ENCODE measurements at regions not wholly inside any gene's neighbourhood (a gene's known extent, or its start where the extent isn't known, plus 50 kb on each side); places are given as distances from the start of the nearest gene placed in this dataset.

DNA sequence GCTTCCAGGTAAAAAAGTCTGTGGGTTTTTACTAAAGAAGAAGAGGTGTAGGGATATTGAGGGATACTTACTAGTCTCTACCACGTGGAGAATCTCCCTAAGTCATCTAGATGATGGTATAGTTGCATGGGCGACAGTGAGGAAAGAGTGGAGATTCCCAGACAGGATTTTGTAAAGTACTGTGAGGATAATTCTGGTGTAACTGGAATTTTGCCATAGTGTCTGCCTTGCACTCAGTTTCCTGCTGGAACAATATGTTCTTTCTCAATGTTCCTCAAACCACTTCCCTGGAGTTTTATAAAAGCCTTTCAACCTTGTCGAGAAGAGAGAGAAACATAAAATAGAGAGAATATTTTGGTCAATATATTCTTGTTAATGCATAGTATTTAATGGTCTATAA is 95.1 kb upstream of the WLS start:
- POLR2A ChIA-PET, result no interaction called here
- H3K27me3 Mint-ChIP-seq, result no peaks in the 10 kb centered on the region
- H3K9me3 Mint-ChIP-seq, result no peaks in the 10 kb centered on the region
- CTCF ChIA-PET, result no interaction called here
- no peak overlapping the region for H3K27ac Mint-ChIP-seq
- no peaks in the 10 kb centered on the region for H3K36me3 Mint-ChIP-seq (ENCODE audit: low read depth)
- DNase-seq, result no peak
- H3K4me1 Mint-ChIP-seq, result no peaks in the 10 kb centered on the region
- H3K4me3 Mint-ChIP-seq, result no peak overlapping the region

DNA sequence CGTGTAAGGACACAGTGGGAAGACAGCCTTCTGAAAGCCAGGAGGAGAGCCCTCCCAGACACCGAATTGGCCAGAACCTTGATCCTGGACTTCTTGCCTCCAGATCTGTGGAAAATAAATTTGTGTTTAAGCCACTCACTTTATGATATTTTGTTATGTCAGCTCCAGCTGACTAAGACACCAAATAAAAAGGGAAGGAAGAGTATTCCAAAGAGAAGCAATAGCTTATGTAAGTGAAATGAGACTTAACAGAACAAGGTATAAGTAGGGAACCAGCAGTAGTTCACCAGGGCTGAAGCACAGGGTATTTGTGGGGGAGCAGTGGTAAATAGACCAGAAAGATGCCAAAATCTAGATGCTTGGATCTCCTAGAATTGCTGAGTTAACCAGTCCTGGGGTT is 94.2 kb upstream of the WLS start:
- H3K9me3 Mint-ChIP-seq, result no peaks in the 10 kb centered on the region
- CTCF ChIA-PET, result no interaction called here
- H3K36me3 Mint-ChIP-seq (ENCODE audit: low read depth), result no peaks in the 10 kb centered on the region
- H3K4me3 Mint-ChIP-seq, result no peak overlapping the region
- H3K27me3 Mint-ChIP-seq, result no peaks in the 10 kb centered on the region
- DNase-seq, result no peak
- H3K4me1 Mint-ChIP-seq, result no peaks in the 10 kb centered on the region
- POLR2A ChIA-PET, result no interaction called here
- no peak overlapping the region for H3K27ac Mint-ChIP-seq

DNA sequence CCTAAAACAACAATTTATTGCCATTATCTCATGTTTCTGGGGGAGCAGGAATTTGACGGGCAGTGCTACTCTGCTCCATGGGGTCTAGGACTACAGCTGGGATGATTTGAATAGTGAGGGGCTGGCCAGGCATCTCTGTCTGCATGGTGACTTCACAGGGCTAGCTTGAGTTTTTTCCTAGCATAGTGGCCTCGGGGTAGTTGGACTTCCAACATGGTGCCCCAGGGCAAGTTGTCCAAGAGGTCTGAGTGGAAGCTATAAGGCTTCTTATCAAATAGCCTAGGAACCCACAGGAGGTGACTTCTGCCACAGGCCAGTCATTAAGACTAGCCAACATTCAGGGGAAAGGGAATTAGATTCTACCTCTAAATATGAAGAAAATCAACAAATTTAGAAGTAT is 92.0 kb upstream of the WLS start:
- Mint-ChIP-seq H3K27ac (no peak overlapping the region), H3K27me3 (no peaks in the 10 kb centered on the region), H3K4me1 (no peaks in the 10 kb centered on the region), H3K9me3 (no peaks in the 10 kb centered on the region), H3K4me3 (no peak overlapping the region), H3K36me3 (ENCODE audit: low read depth) (no peaks in the 10 kb centered on the region)
- POLR2A ChIA-PET, result no interaction called here
- CTCF ChIA-PET, result interaction anchor here (1.0 kb wide), 1 partner anchor 208 kb away, joined by 3 read pairs; no protein-coding TSS in a partner anchor
- DNase-seq, result no peak

DNA sequence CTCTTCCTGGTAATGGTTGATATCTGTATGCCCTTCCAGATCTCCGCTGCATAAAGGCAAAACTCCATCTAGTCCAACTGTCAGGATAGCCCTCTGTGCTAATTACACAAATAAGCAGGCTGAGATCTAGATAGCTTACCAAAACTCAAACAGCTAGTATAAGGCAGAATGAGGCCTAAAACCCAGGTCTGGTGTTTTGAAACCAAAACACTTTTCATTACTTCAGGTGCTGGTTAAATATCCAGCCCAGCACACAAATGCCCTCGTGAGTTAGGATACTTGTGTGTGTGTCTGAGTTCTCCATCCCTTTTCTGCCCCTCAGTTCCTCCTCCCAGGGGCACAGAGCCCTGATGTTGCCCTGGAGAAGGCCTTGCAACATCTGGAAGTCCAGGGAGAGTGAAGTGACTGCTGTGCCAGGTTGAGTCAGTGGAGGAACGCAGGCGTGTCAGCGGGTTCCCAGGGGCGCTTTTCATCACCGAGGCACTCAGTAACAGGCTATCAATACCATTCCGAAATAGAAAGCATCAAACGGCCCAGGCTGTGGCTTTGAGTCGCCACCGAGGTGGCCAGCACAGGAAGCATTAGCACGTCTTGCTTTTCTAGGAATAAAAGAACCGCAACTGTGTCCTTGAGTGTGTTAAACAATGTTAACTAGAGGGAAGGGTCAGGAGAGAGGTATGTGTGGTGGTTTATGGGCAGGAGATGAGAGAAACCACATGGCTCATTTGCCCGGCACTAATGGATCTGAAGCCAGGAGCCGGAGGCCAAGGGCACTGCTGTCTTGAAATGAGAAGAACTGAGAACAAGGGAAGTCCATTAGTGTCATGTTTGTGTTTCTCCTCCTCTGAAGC is 90.7 kb upstream of the WLS start:
- Mint-ChIP-seq H3K9me3 (no peaks in the 10 kb centered on the region), H3K27ac (no peak overlapping the region), H3K36me3 (ENCODE audit: low read depth) (no peaks in the 10 kb centered on the region), H3K4me3 (no peak overlapping the region), H3K4me1 (no peaks in the 10 kb centered on the region), H3K27me3 (no peaks in the 10 kb centered on the region)
- no peak for DNase-seq
- ChIA-PET CTCF (no interaction called here), POLR2A (no interaction called here)

DNA sequence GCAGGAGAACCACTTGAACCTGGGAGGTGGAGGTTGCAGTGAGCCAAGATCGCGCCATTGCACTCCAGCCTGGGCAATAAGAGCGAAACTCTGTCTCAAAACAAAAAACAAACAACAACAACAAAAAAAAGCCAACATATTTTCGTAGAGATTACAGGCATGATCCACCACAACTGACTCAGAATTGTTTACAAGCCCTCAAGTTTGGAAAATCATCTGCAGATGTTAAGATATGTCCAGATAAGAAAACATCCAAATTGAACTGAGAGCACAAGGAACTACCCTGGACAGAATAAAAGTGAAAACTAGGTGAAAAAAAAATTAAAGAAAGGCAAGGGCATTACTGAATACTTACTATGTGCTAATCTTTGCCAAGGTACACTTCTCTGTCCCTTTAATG is 89.8 kb upstream of the WLS start:
- DNase-seq, result no peak
- Mint-ChIP-seq H3K4me1 (no peaks in the 10 kb centered on the region), H3K4me3 (no peak overlapping the region), H3K27ac (no peak overlapping the region), H3K27me3 (no peaks in the 10 kb centered on the region), H3K36me3 (ENCODE audit: low read depth) (no peaks in the 10 kb centered on the region), H3K9me3 (no peaks in the 10 kb centered on the region)
- ChIA-PET POLR2A (no interaction called here), CTCF (no interaction called here)

DNA sequence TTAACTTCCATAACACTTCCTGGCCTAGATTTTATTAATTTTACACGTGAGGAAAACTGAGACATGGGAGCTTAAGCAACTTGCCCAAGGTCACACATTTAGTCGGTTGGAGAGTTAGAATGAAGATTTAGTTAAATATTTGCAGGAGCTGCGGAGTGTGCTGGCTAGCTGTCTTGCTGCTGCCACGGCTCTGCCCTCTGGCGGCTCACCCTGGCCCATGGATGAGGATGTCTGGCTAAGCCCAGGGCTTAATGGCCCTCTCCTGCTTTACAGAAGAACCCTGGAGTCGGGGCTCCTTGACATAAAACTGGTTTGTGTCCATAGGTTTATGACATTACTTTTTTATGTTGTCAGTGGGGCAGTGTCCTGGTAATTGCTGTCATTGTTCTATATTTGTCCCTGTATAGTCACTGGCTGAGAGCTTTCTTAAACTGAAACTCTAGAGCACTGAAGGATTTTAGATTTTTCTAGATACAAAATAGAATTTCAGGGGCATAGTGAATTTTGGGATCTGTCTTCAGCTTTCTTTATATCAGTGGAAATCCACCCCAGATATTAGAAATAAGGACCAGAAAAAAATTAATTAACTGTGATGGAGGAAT is 88.9 kb upstream of the WLS start:
- Mint-ChIP-seq H3K4me3 (no peak overlapping the region), H3K4me1 (no peaks in the 10 kb centered on the region), H3K36me3 (ENCODE audit: low read depth) (no peaks in the 10 kb centered on the region), H3K27me3 (no peaks in the 10 kb centered on the region), H3K9me3 (no peaks in the 10 kb centered on the region), H3K27ac (no peak overlapping the region)
- CTCF ChIA-PET, result interaction anchor here (0.7 kb wide), 1 partner anchor 147 kb away, joined by 3 read pairs; no protein-coding TSS in a partner anchor
- POLR2A ChIA-PET, result interaction anchor here (0.6 kb wide), 1 partner anchor 797 kb away, joined by 3 read pairs; no protein-coding TSS in a partner anchor
- DNase-seq, result no peak

DNA sequence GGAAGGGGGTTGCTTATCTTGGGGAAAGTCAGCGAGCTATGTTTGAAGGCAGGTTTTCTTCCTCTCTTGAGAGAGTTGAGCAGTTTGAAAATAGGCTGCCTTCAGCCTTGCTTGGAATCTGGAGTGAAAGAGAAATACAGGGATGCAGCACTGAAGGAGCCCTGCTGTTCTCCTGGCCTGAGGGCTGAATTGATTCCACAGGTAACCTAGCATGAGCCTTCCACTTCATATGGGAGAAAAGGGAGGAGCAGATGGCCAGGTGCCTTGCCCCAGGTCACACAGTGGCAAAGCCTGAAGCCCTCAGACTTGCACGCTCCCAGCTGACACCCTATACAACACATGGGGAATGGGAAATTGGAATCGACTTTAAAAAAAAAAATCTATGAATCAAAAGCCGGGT is 88.0 kb upstream of the WLS start:
- no peak for DNase-seq
- Mint-ChIP-seq H3K36me3 (ENCODE audit: low read depth) (no peaks in the 10 kb centered on the region), H3K4me3 (no peak overlapping the region), H3K4me1 (no peaks in the 10 kb centered on the region), H3K9me3 (no peaks in the 10 kb centered on the region), H3K27ac (no peak overlapping the region), H3K27me3 (no peaks in the 10 kb centered on the region)
- POLR2A ChIA-PET, result interaction anchor here (0.6 kb wide), 1 partner anchor 796 kb away, joined by 3 read pairs; no protein-coding TSS in a partner anchor
- CTCF ChIA-PET, result no interaction called here

DNA sequence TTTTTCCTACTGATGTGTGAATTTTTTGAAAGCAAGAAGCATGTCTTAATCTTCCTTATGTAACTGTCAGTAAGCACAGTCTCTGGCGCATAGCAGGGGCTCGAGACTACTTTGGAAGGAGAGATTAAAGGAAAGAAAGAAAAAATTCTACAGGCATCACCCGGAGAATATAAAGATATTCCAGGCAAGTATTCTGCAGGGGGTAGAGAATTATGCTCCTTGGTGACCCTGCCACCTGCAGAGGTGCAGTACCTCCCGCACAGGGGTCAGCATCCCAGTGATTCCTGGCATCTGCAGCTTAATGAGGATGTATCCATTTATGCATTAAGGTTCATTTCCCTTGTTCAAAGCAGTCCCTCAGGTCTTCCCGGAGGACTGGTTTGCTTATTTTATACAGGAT is 87.6 kb upstream of the WLS start:
- ChIA-PET POLR2A (no interaction called here), CTCF (no interaction called here)
- Mint-ChIP-seq H3K36me3 (ENCODE audit: low read depth) (no peaks in the 10 kb centered on the region), H3K4me3 (no peak overlapping the region), H3K27ac (no peak overlapping the region), H3K9me3 (no peaks in the 10 kb centered on the region), H3K4me1 (no peaks in the 10 kb centered on the region), H3K27me3 (no peaks in the 10 kb centered on the region)
- DNase-seq, result no peak

DNA sequence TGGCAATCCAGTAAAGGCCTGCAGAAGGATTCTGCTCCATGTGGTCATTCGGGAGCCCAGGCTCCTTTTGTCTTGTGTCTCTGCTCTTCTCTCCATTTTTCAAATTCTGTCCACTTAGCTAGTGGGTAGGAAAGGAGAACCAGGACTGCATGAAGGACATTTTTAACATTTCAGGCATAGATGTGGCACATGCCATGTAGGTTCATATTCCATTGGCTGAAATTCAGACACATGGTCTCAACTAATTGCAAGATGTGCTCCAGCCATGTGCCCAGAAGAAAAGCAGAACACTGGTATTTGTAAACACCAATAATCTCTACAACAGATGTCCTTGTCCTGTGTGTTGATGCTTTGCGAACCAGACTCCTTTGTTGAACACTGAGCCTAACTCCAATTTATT is 85.2 kb upstream of the WLS start:
- H3K4me3 Mint-ChIP-seq, result no peak overlapping the region
- ChIA-PET CTCF (interaction anchor here (0.7 kb wide), 1 partner anchor 1510 kb away, joined by 4 read pairs; no protein-coding TSS in a partner anchor), POLR2A (no interaction called here)
- no peaks in the 10 kb centered on the region for H3K36me3 Mint-ChIP-seq (ENCODE audit: low read depth)
- no peaks in the 10 kb centered on the region for H3K9me3 Mint-ChIP-seq
- no peaks in the 10 kb centered on the region for H3K27me3 Mint-ChIP-seq
- no peaks in the 10 kb centered on the region for H3K4me1 Mint-ChIP-seq
- H3K27ac Mint-ChIP-seq, result no peak overlapping the region
- no peak for DNase-seq

DNA sequence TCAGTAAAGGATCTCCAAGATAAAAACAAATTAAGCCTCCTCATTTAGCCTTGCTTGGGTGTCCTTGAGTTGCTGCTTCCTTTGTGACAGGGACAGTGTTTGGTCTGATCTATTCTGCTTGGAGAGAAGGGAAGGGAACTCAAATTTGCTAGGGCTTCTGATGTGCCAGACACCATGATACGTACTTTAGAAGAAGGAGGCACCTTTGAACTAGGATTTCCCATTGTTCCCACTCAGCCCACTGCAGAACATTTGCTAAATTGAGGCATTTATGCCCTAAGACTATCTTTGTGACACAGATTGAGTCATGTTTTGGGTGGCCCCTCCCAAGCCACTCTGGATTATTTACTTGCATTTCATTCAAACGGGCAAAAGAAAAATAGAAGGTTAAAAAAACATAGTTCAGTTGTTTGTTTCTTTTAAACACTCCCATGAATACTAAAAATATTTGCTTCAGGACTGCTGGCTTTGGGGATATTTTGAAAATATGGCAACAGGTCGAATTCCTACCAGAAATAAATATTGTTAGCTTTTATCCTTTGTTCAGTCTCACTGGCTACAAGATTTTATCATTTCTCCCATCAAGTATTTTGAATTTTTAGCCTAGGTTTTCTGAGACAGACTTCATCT is 81.9 kb upstream of the WLS start:
- POLR2A ChIA-PET, result no interaction called here
- no peaks in the 10 kb centered on the region for H3K4me1 Mint-ChIP-seq

DNA sequence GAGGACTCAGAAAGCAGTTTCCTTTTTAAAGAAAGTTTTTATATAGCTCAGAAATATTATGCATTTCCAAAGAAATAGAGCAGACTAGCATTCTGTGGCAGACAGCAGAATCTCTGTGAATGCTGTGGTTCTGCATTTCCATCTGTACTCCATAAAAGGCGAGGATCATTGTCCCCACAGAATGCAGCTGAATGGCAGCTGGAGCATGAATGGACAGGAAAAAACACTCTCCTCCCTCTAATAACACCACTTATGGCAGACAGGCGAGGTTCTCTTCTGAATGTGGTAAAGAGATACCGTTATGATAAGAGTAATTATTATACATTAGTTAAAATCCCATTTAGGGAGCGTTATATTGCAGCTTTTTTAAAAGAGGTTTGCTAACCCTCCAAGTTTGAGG is 81.4 kb upstream of the WLS start:
- no peaks in the 10 kb centered on the region for H3K9me3 Mint-ChIP-seq
- H3K27me3 Mint-ChIP-seq, result no peaks in the 10 kb centered on the region
- H3K4me3 Mint-ChIP-seq, result no peak overlapping the region
- ChIA-PET CTCF (no interaction called here), POLR2A (no interaction called here)
- DNase-seq, result no peak
- no peaks in the 10 kb centered on the region for H3K36me3 Mint-ChIP-seq (ENCODE audit: low read depth)
- H3K4me1 Mint-ChIP-seq, result no peaks in the 10 kb centered on the region
- H3K27ac Mint-ChIP-seq, result no peak overlapping the region

More for the DNA sequence above, 81.9 kb upstream of the WLS start:
- H3K4me3 Mint-ChIP-seq, result no peak overlapping the region
- DNase-seq, result no peak
- H3K27ac Mint-ChIP-seq, result no peak overlapping the region
- H3K27me3 Mint-ChIP-seq, result no peaks in the 10 kb centered on the region
- no peaks in the 10 kb centered on the region for H3K9me3 Mint-ChIP-seq
- no peaks in the 10 kb centered on the region for H3K36me3 Mint-ChIP-seq (ENCODE audit: low read depth)
- CTCF ChIA-PET, result no interaction called here

DNA sequence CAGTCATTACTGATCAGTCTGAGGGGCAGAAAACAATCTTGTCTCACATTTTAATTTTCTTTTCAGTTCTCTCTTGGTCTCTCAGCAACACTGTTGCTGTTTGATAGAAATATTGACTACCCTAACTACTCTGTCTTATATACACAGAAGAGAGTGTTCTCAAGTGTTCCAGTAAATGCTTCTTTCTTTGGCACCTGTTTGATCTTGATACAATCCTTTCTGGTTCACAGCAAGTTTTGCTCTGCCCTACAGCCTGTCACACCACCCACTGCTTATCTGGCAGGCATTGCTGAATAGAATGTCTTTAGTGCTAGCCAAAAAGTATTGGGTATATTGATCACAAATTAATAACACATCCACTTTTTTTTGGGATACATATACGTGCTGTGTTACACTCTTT is 75.7 kb upstream of the WLS start:
- H3K27ac Mint-ChIP-seq, result no peak overlapping the region
- no peaks in the 10 kb centered on the region for H3K9me3 Mint-ChIP-seq
- H3K4me3 Mint-ChIP-seq, result no peak overlapping the region
- H3K4me1 Mint-ChIP-seq, result no peaks in the 10 kb centered on the region
- H3K36me3 Mint-ChIP-seq (ENCODE audit: low read depth), result no peaks in the 10 kb centered on the region
- CTCF ChIA-PET, result no interaction called here
- DNase-seq, result no peak
- POLR2A ChIA-PET, result no interaction called here
- H3K27me3 Mint-ChIP-seq, result no peaks in the 10 kb centered on the region

DNA sequence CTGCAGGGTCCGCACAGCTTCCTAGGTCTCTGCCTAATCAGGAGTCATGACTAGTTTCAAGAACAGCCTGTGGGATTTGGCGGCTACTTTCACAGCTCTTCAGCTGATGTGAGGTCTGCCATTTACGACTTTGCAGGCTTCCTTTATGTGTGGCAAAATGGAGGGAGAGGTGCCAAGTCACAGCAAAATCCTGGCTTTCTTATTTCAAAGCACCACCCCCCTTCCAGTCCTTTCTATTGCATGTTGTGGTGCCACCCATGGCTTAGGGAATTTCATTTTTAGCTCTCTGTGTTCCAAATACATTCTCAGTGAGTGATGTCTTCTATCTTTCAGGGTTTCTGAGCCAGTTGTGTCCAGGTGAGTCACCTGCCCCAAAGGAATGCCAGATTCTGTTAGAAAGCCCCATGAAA is 75.1 kb upstream of the WLS start:
- DNase-seq, result no peak
- no peaks in the 10 kb centered on the region for H3K27me3 Mint-ChIP-seq
- CTCF ChIA-PET, result no interaction called here
- H3K36me3 Mint-ChIP-seq (ENCODE audit: low read depth), result no peaks in the 10 kb centered on the region
- POLR2A ChIA-PET, result no interaction called here
- no peak overlapping the region for H3K27ac Mint-ChIP-seq
- no peaks in the 10 kb centered on the region for H3K4me1 Mint-ChIP-seq
- no peak overlapping the region for H3K4me3 Mint-ChIP-seq
- H3K9me3 Mint-ChIP-seq, result no peaks in the 10 kb centered on the region

Measured in activated CD4-positive, alpha-beta memory T cell treated with anti-CD3 and anti-CD28 coated beads, Interleukin-2, amount 10 ng/mL, durations not matched to agents 7 days and 5 days (primary cell).